ENCODE measurements at regions not wholly inside any gene's neighbourhood (a gene's known extent, or its start where the extent isn't known, plus 50 kb on each side); places are given as distances from the start of the nearest gene placed in this dataset.

- H3K4me3 ChIP-seq (ENCODE audit: low read depth, low read length, poor library complexity, severe bottlenecking): no peak overlapping the region
- intact Hi-C loops (cut with micrococcal nuclease; ENCODE audit: unreplicated experiment): no loop called here
- POLR2A ChIA-PET (ENCODE audit: low non-redundant PET): no interaction called here
- H3K27me3 ChIP-seq (replicated peaks; ENCODE audit: insufficient read depth, low read depth, low read length, poor library complexity): no peaks in the 10 kb centered on the region
- H3K27ac ChIP-seq (ENCODE audit: low read depth, low read length, poor library complexity, severe bottlenecking): no peak overlapping the region
- DNase-seq (ENCODE audit: low spot score): no peak
- no TSS peak for BruUV-seq (replicated peaks)
- TF ChIP-seq EZH2 (IDR thresholded peaks at IDR 0.05; ENCODE audit: borderline replicate concordance, low read depth, low read length, poor library complexity, severe bottlenecking): no peak
- no peak for TF ChIP-seq CTCF (conservative IDR thresholded peaks at IDR 0.05; ENCODE audit: low read depth, low read length)
- peaks cover 5% of the 10 kb centered on the region for H3K9me3 ChIP-seq (ENCODE audit: low read depth, low read length, poor library complexity, severe bottlenecking)
- CTCF ChIA-PET: no interaction called here
- H3K4me1 ChIP-seq (ENCODE audit: insufficient read depth, low read length, poor library complexity, severe bottlenecking): no peaks in the 10 kb centered on the region
- H3K36me3 ChIP-seq (ENCODE audit: insufficient read depth, low read length, poor library complexity, severe bottlenecking): no peaks in the 10 kb centered on the region
Observed at GRCh38 chr14:26157517-26157916, 440.3 kb downstream of the NOVA1 start.

DNA sequence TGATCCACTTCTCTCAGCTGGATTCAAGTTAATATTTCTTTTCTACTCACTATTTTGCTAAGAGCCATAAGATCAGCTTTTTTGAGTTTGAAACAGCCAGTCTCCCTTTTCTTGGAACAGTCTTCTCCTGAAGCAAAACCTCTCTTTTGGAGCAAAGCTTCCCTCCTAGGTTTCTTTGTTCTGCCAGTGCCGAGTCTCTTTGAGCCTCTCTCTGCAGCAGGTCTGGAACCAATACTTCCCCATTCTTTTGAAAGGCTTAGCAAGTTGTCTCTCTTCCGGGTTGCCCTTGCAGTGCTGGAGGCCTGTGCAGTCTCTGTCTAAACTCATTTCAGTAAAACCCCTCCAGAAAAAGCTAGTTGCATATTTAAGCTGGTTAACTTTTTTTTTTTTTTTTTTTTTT lies 454.8 kb downstream of the NOVA1 start:
- Histone ChIP-seq H3K36me3 (ENCODE audit: insufficient read depth, low read length, poor library complexity, severe bottlenecking) (no peaks in the 10 kb centered on the region), H3K4me1 (ENCODE audit: insufficient read depth, low read length, poor library complexity, severe bottlenecking) (peaks cover 16% of the 10 kb centered on the region), H3K27me3 (replicated peaks; ENCODE audit: insufficient read depth, low read depth, low read length, poor library complexity) (no peaks in the 10 kb centered on the region), H3K4me3 (ENCODE audit: low read depth, low read length, poor library complexity, severe bottlenecking) (no peak overlapping the region), H3K27ac (ENCODE audit: low read depth, low read length, poor library complexity, severe bottlenecking) (no peak overlapping the region), H3K9me3 (ENCODE audit: low read depth, low read length, poor library complexity, severe bottlenecking) (no peaks in the 10 kb centered on the region)
- no TSS peak for BruUV-seq (replicated peaks)
- TF ChIP-seq CTCF (conservative IDR thresholded peaks at IDR 0.05; ENCODE audit: low read depth, low read length) (no peak), EZH2 (IDR thresholded peaks at IDR 0.05; ENCODE audit: borderline replicate concordance, low read depth, low read length, poor library complexity, severe bottlenecking) (no peak)
- ChIA-PET POLR2A (ENCODE audit: low non-redundant PET) (no interaction called here), CTCF (no interaction called here)
- intact Hi-C loops (cut with micrococcal nuclease; ENCODE audit: unreplicated experiment): no loop called here
- no peak for DNase-seq (ENCODE audit: low spot score)

DNA sequence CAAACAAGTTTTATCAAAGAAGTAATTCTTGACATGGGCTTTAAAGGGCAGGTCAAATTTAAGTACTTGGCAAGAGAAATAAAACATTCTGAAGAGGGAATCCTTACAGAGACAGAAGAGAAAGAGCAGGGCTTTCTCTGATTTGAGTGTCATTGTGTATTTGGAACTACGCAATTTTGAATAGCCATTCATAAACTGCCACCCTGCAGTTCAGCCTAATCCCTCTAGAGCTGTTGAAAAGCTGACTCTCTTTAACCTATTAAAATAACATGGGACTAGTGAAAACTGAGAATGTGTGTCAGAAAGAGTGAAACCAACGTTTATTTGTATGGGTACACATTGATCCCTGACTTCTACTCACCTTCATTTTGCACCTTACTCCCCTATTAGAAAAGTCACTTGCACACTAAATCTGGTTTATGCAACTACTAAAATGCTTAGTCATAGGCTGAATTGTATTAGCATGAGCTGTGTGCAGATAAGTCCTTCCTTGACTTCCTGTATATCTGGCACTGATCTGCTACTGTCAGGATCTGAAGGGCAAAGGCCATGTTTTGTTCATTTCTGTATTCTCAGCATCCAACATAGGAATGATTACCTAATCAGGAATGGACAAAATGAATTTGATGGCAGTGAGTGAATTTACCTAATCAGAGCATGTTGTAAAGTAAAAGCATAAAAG lies 458.9 kb downstream of the NOVA1 start:
- peak; percentile 77 for DNase-seq (ENCODE audit: low spot score)
- no peaks in the 10 kb centered on the region for H3K9me3 ChIP-seq (ENCODE audit: low read depth, low read length, poor library complexity, severe bottlenecking)
- H3K27ac ChIP-seq (ENCODE audit: low read depth, low read length, poor library complexity, severe bottlenecking): no peak overlapping the region
- H3K4me3 ChIP-seq (ENCODE audit: low read depth, low read length, poor library complexity, severe bottlenecking): no peak overlapping the region
- no peaks in the 10 kb centered on the region for H3K27me3 ChIP-seq (replicated peaks; ENCODE audit: insufficient read depth, low read depth, low read length, poor library complexity)
- POLR2A ChIA-PET (ENCODE audit: low non-redundant PET): no interaction called here
- BruUV-seq (replicated peaks): no TSS peak
- H3K4me1 ChIP-seq (ENCODE audit: insufficient read depth, low read length, poor library complexity, severe bottlenecking): peaks cover 42% of the 10 kb centered on the region
- CTCF ChIA-PET: no interaction called here
- peak; percentile 19; the same call in 1 of the 2 replicates for TF ChIP-seq CTCF (conservative IDR thresholded peaks at IDR 0.05; ENCODE audit: low read depth, low read length)
- no peak for TF ChIP-seq EZH2 (IDR thresholded peaks at IDR 0.05; ENCODE audit: borderline replicate concordance, low read depth, low read length, poor library complexity, severe bottlenecking)
- intact Hi-C loops (cut with micrococcal nuclease; ENCODE audit: unreplicated experiment): no loop called here
- H3K36me3 ChIP-seq (ENCODE audit: insufficient read depth, low read length, poor library complexity, severe bottlenecking): no peaks in the 10 kb centered on the region

Measured in A673 (cell line).